Sigmoid colon (tissue), 4 donors: ENCODE measurements at regions not wholly inside any gene's neighbourhood (a gene's known extent, or its start where the extent isn't known, plus 50 kb on each side); places are given as distances from the start of the nearest gene placed in this dataset.

Source experiments
- CTCF ChIP-seq, 4 experiments: fragments of 450-650 bp in 3 of 4; fragments of 200-600 bp in 1 of 4; IDR thresholded peaks; one replicate each; pipeline ENCODE4 v1.5.1; 2016 to 2019; ENCODE audit warnings: antibody characterized with exemption in 4 of 4, mild to moderate bottlenecking in 3 of 4, moderate library complexity in 2 of 4
- POLR2AphosphoS5 ChIP-seq, 4 donors: sonication (generic); formaldehyde crosslinking; IDR thresholded peaks; one replicate each; pipeline ENCODE4 v1.6.1; 2017; ENCODE audit warnings: antibody characterized with exemption in 4 of 4

GRCh38 chr12:24079083-24079482 is 129.6 kb upstream of the SOX5 start:
- TF ChIP-seq CTCF (IDR thresholded peaks at IDR 0.05) = no peak
- TF ChIP-seq POLR2AphosphoS5 (IDR thresholded peaks at IDR 0.05) = no peak
